Esophagus muscularis mucosa (tissue), 4 donors: ENCODE measurements at regions not wholly inside any gene's neighbourhood (a gene's known extent, or its start where the extent isn't known, plus 50 kb on each side); places are given as distances from the start of the nearest gene placed in this dataset.

Source experiments
- DNase-seq: peaks from one replicate; pipeline ENCODE4 v3.0.0-alpha.2; 2017; ENCODE audit errors: extremely low spot score
- H3K27ac ChIP-seq, 4 donors: fragments of 200-600 bp; sonication (generic); replicated peaks in 1 of 4; 1 replicate in 3 of 4; 2 replicates in 1 of 4; pipeline ENCODE4 v1.5.1; 2016 to 2019; ENCODE audit warnings: mild to moderate bottlenecking in 1 of 4
- H3K27me3 ChIP-seq, 4 donors: fragments of 200-600 bp; sonication (generic); one replicate each; pipeline versions ENCODE4 v1.5.1 to v1.6.0; 2016 to 2019
- H3K36me3 ChIP-seq, 4 donors: fragments of 200-600 bp; sonication (generic); one replicate each; pipeline ENCODE4 v1.5.1; 2016 to 2019
- H3K4me1 ChIP-seq, 4 donors: fragments of 200-600 bp; sonication (generic); one replicate each; pipeline ENCODE4 v1.5.1; 2016 to 2019
- H3K4me3 ChIP-seq, 4 donors: fragments of 200-600 bp; sonication (generic); 1 replicate in 2 of 4; 2 replicates in 2 of 4; pipeline ENCODE4 v1.5.1; 2016 to 2019; ENCODE audit warnings: mild to moderate bottlenecking in 4 of 4, moderate library complexity in 1 of 4
- H3K9me3 ChIP-seq, 4 donors: fragments of 200-600 bp; sonication (generic); 1 replicate in 3 of 4; 2 replicates in 1 of 4; pipeline ENCODE4 v1.5.1; 2016 to 2019
- EP300 ChIP-seq: sonication (generic); formaldehyde crosslinking; IDR thresholded peaks from one replicate; pipeline ENCODE4 v1.6.1; 2017; ENCODE audit warnings: antibody characterized with exemption
- POLR2A ChIP-seq: fragments of 450-650 bp; IDR thresholded peaks from one replicate; pipeline ENCODE4 v1.6.1; 2017; ENCODE audit warnings: antibody characterized with exemption, moderate library complexity, mild to moderate bottlenecking, low read depth
- POLR2AphosphoS5 ChIP-seq, 2 donors: sonication (generic); formaldehyde crosslinking; IDR thresholded peaks; one replicate each; pipeline ENCODE4 v1.6.1; 2017; ENCODE audit warnings: antibody characterized with exemption in 2 of 2
- WGBS: methylation state at CpG from one replicate; pipeline ENCODE4 v1.1.5; 2018; 5-methylcytosine and 5-hydroxymethylcytosine counted together
- intact Hi-C: fragments of 100-400 bp; cut with DNase I; formaldehyde crosslinking; loops from one replicate; pipeline ENCODE4 v1.15.1; 2023
- TF ChIP-seq, protein P1 (sequence below), 3 experiments: fragments of 200-600 bp in 2 of 3; fragments of 450-650 bp in 1 of 3; sonication (generic) in 2 of 3; IDR thresholded peaks; one replicate each; pipeline ENCODE4 v1.5.1; 2017 to 2019; ENCODE audit warnings: antibody characterized with exemption in 3 of 3, mild to moderate bottlenecking in 2 of 3, moderate library complexity in 1 of 3

DNA sequence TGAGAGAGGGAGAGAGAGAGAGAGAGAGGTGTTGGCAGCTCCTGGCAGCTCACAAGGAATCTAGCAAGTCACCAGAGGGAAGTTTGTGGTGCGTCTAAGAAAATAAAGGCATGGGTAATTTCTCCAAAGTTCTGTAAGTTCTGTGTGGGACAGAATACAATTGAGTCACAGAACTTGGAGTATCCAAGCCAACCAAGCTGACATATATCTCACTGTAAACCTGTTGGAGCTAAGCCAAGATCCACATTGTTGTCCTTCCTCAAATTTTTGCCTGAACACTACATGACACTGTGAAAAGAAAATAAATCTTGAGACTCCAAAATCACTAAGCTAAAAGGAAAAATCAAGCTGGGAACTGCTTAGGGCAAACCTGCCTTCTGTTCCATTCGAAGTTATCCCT is 436.7 kb downstream of the MEI4 start:
- 49% methylated on average over 2 of the region's 2 CpGs for WGBS
- intact Hi-C loops, result no loop called here
- H3K27ac ChIP-seq, result no peak overlapping the region

DNA sequence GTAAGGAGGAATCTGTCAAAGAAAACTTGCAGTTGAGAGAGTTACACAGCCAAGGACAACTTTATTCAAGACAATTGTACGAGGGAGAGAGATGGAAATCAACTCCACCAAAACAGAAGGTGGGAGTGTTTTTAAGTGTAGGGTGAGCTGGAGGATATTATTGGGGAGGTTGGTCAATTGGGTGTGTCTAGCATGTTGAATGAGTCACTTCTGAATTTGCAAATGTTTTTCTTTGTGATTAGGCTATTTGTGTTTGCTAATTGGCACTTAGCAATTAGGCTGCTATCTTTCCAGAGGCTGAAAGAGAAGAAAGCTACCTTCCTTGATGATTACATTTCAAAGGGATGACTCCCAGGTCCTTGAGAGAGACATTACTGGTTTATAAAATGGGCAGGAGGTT is 441.1 kb downstream of the MEI4 start:
- Histone ChIP-seq H3K27me3 (no peaks in the 10 kb centered on the region), H3K4me1 (no peaks in the 10 kb centered on the region), H3K36me3 (no peaks in the 10 kb centered on the region), H3K27ac (no peak overlapping the region), H3K9me3 (no peaks in the 10 kb centered on the region), H3K4me3 (no peak overlapping the region)
- WGBS, result 31% methylated on average over 1 of the region's 1 CpG
- no peak for TF ChIP-seq EP300
- no peak for TF ChIP-seq POLR2A
- TF ChIP-seq POLR2AphosphoS5 (IDR thresholded peaks at IDR 0.05), result no peak
- TF ChIP-seq, protein P1, sequence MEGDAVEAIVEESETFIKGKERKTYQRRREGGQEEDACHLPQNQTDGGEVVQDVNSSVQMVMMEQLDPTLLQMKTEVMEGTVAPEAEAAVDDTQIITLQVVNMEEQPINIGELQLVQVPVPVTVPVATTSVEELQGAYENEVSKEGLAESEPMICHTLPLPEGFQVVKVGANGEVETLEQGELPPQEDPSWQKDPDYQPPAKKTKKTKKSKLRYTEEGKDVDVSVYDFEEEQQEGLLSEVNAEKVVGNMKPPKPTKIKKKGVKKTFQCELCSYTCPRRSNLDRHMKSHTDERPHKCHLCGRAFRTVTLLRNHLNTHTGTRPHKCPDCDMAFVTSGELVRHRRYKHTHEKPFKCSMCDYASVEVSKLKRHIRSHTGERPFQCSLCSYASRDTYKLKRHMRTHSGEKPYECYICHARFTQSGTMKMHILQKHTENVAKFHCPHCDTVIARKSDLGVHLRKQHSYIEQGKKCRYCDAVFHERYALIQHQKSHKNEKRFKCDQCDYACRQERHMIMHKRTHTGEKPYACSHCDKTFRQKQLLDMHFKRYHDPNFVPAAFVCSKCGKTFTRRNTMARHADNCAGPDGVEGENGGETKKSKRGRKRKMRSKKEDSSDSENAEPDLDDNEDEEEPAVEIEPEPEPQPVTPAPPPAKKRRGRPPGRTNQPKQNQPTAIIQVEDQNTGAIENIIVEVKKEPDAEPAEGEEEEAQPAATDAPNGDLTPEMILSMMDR (IDR thresholded peaks at IDR 0.05), result no peak
- DNase-seq, result no peak
- intact Hi-C loops, result no loop called here

More for the DNA sequence above, 436.7 kb downstream of the MEI4 start:
- Histone ChIP-seq H3K4me3 (no peak overlapping the region), H3K36me3 (no peaks in the 10 kb centered on the region), H3K27me3 (peaks cover 0 to 3% (median 0%) of the 10 kb centered on the region in 4 donors), H3K4me1 (no peaks in the 10 kb centered on the region), H3K9me3 (no peaks in the 10 kb centered on the region)
- DNase-seq, result no peak
- TF ChIP-seq POLR2AphosphoS5 (IDR thresholded peaks at IDR 0.05), result no peak
- TF ChIP-seq EP300, result no peak
- TF ChIP-seq, protein P1 (IDR thresholded peaks at IDR 0.05), result no peak
- no peak for TF ChIP-seq POLR2A

DNA sequence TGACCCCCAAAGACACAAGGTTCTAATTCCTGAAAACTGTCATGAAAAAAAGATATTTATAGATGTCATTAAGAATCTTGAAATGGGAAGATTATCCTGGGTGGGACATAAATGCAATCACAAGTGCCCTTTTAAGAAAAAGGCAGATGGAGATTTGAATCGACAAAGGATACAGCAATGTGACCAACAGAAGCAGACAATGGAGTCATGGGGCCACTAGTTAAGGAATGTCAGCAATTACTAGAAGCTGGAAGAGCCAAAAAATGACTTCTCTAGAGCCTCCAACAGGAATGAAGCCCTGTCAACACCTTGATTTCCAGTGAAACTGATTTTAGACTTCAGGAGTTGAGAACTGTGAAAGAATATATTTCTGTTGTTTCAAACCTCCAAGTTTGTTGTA is 448.5 kb downstream of the MEI4 start:
- Histone ChIP-seq H3K27me3 (no peaks in the 10 kb centered on the region), H3K9me3 (no peaks in the 10 kb centered on the region), H3K4me1 (no peaks in the 10 kb centered on the region), H3K27ac (no peak overlapping the region), H3K4me3 (no peak overlapping the region), H3K36me3 (no peaks in the 10 kb centered on the region)
- intact Hi-C loops, result no loop called here
- DNase-seq, result no peak
- 82% methylated on average over 1 of the region's 1 CpG for WGBS
- no peak for TF ChIP-seq POLR2A
- TF ChIP-seq POLR2AphosphoS5 (IDR thresholded peaks at IDR 0.05), result no peak
- TF ChIP-seq, protein P1 (IDR thresholded peaks at IDR 0.05), result no peak
- TF ChIP-seq EP300, result no peak

DNA sequence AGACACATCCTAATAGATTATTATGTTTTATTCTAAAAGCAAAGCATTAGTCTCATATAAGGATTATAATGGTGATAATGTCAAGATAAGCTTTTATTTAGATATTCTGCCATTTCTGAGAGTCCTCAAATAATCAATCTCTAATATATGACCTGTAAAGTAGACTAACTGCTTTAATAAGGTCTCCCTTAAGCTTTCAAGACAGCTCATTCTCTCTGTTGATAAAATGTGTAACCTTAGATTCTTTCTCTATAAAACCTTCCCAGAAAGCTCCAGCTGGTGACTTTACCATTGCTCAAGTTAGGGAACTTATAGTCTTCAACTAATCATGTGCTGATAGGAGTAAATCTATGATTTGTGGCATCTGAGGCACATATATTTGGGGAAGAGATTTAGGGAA is 457.8 kb downstream of the MEI4 start:
- peaks cover 0 to 4% (median 0%) of the 10 kb centered on the region in 4 donors for H3K9me3 ChIP-seq
- no peaks in the 10 kb centered on the region for H3K4me1 ChIP-seq
- no peaks in the 10 kb centered on the region for H3K36me3 ChIP-seq
- no peak for DNase-seq
- H3K4me3 ChIP-seq, result no peak overlapping the region
- no peak overlapping the region for H3K27ac ChIP-seq
- no peaks in the 10 kb centered on the region for H3K27me3 ChIP-seq
- intact Hi-C loops, result no loop called here
- TF ChIP-seq, protein P1 (IDR thresholded peaks at IDR 0.05), result no peak
- TF ChIP-seq POLR2A (no peak), EP300 (no peak), POLR2AphosphoS5 (IDR thresholded peaks at IDR 0.05) (no peak)

DNA sequence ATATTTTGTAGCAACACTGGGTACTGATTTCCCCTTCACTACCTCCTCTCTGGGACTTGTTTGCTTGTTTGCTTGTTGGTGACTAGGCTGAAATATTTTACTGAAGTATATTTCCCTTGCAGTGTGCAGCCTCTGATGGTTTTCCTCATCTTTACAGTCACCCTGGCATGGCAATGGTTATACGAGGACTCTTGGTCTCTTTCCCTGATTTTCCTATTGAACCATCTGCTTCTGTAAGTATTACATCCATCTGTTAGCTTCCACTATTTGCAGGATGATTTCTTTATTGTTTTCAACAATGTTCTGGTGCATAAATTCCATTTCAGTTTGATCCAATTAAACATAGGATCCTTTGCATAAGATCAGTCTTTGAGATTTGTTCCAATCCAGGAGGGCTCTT is 465.1 kb downstream of the MEI4 start:
- peaks cover 0 to 4% (median 0%) of the 10 kb centered on the region in 4 donors for H3K9me3 ChIP-seq
- H3K27ac ChIP-seq, result no peak overlapping the region
- intact Hi-C loops, result no loop called here
- TF ChIP-seq, protein P1 (IDR thresholded peaks at IDR 0.05), result no peak
- WGBS, result 64% methylated on average over 1 of the region's 1 CpG
- no peak for DNase-seq
- H3K36me3 ChIP-seq, result no peaks in the 10 kb centered on the region
- no peaks in the 10 kb centered on the region for H3K27me3 ChIP-seq
- no peaks in the 10 kb centered on the region for H3K4me1 ChIP-seq
- H3K4me3 ChIP-seq, result no peak overlapping the region
